SU-DHL-6 (cell line): ENCODE measurements at regions not wholly inside any gene's neighbourhood (a gene's known extent, or its start where the extent isn't known, plus 50 kb on each side); places are given as distances from the start of the nearest gene placed in this dataset.

Experiments used
- H2AFZ ChIP-seq: fragments of 200-600 bp; sonication (generic); 2 replicates; pipeline ENCODE4 v1.6.1; 2014; ENCODE audit warnings: low read depth, mild to moderate bottlenecking, moderate library complexity, mixed read lengths, antibody characterized with exemption, low read length; ENCODE audit not compliant: severe bottlenecking
- H3F3A ChIP-seq: fragments of 200-600 bp; shearing (Covaris generic); 2 replicates; pipeline ENCODE4 v1.6.0; 2016; ENCODE audit warnings: antibody characterized with exemption, mild to moderate bottlenecking; ENCODE audit not compliant: insufficient read depth
- H3K27ac ChIP-seq: fragments of 200-600 bp; sonication (generic); 2 replicates; pipeline ENCODE4 v1.5.1; 2016; ENCODE audit warnings: low read depth, mild to moderate bottlenecking, low read length, moderate library complexity, mixed read lengths
- H3K27me3 ChIP-seq: fragments of 200-600 bp; sonication (generic), shearing (Covaris generic); 2 replicates; pipeline ENCODE4 v1.6.0; 2014; ENCODE audit warnings: mild to moderate bottlenecking, low read length
- H3K36me3 ChIP-seq: fragments of 200-600 bp; sonication (generic); 2 replicates; pipeline ENCODE4 v1.6.1; 2014; ENCODE audit warnings: mild to moderate bottlenecking, low read length, mixed read lengths
- H3K4me2 ChIP-seq: fragments of 300-600, 200-600 bp; shearing (Covaris generic), sonication (generic); 2 replicates; pipeline ENCODE4 v1.6.0; 2014; ENCODE audit warnings: low read length, low read depth, mild to moderate bottlenecking; ENCODE audit not compliant: poor library complexity, severe bottlenecking
- H3K4me3 ChIP-seq: fragments of 200-600 bp; sonication (generic); 2 replicates; pipeline ENCODE4 v1.5.1; 2014; ENCODE audit warnings: antibody characterized with exemption, low read length, mild to moderate bottlenecking, mixed read lengths; ENCODE audit not compliant: insufficient read depth, poor library complexity, severe bottlenecking
- H3K79me2 ChIP-seq: fragments of 200-600 bp; sonication (generic); 2 replicates; pipeline ENCODE4 v1.6.1; 2014; ENCODE audit warnings: mild to moderate bottlenecking, low read length, moderate library complexity; ENCODE audit not compliant: insufficient read depth
- H3K9ac ChIP-seq: fragments of 200-600 bp; sonication (generic); 2 replicates; pipeline ENCODE4 v1.7.0; 2014; ENCODE audit warnings: mild to moderate bottlenecking, low read length
- H3K9me2 ChIP-seq: fragments of 200-600 bp; sonication (generic); replicated peaks from 2 replicates; pipeline ENCODE4 v1.6.1; 2014; ENCODE audit warnings: low read length; ENCODE audit not compliant: insufficient read depth
- H3K9me3 ChIP-seq: fragments of 200-600 bp; sonication (generic); 2 replicates; pipeline ENCODE4 v1.6.1; 2014; ENCODE audit warnings: low read length, mixed read lengths; ENCODE audit not compliant: insufficient read depth
- H4K20me1 ChIP-seq: fragments of 200-600 bp; sonication (generic); 2 replicates; pipeline ENCODE4 v1.6.1; 2014; ENCODE audit warnings: low read depth, mild to moderate bottlenecking, antibody characterized with exemption, low read length, moderate library complexity, mixed read lengths
- EZH2phosphoT487 ChIP-seq: fragments of 200-600 bp; sonication (generic), shearing (Covaris generic); conservative IDR thresholded peaks from 2 replicates; pipeline ENCODE4 v1.6.1; 2018; ENCODE audit warnings: mild to moderate bottlenecking, antibody characterized with exemption, low read length, moderate library complexity, mixed read lengths
- TF ChIP-seq, protein P1 (sequence below): fragments of 200-600 bp; sonication (generic); IDR thresholded peaks from one replicate; pipeline ENCODE4 v1.5.1; 2017; ENCODE audit warnings: antibody characterized with exemption, mild to moderate bottlenecking, low read length, moderate library complexity; ENCODE audit not compliant: insufficient read depth, poor library complexity, severe bottlenecking

- H3K27ac ChIP-seq = no peak overlapping the region
Observed at GRCh38 chr15:60130398-60130797, 126.3 kb downstream of the FOXB1 start.

DNA sequence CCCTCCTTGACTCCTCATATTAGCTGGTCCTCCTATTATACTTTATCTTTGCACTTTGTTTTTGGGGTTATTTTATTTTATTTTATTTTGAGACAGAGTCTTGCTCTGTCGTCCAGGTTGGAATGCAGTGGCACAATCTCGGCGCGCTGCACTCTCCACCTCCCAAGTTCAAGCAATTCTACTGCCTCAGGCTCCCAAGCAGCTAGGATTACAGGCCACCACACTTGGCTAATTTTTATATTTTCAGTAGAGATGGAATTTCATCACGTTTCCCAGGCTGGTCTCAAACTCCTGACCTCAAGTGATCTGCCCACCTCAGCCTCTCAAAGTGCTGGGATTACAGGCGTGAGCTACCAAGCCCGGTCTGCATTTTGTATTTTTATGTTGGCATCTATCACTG, 126.7 kb downstream of the FOXB1 start:
- Histone ChIP-seq H3K4me3 (no peak overlapping the region), H3K4me2 (no peak overlapping the region), H4K20me1 (no peaks in the 10 kb centered on the region), H3K9me2 (no peaks in the 10 kb centered on the region), H2AFZ (no peak overlapping the region), H3K9ac (no peak overlapping the region), H3F3A (no peaks in the 10 kb centered on the region), H3K36me3 (no peaks in the 10 kb centered on the region), H3K9me3 (no peaks in the 10 kb centered on the region), H3K27ac (no peak overlapping the region), H3K27me3 (no peaks in the 10 kb centered on the region), H3K79me2 (no peaks in the 10 kb centered on the region)
- TF ChIP-seq, protein P1, sequence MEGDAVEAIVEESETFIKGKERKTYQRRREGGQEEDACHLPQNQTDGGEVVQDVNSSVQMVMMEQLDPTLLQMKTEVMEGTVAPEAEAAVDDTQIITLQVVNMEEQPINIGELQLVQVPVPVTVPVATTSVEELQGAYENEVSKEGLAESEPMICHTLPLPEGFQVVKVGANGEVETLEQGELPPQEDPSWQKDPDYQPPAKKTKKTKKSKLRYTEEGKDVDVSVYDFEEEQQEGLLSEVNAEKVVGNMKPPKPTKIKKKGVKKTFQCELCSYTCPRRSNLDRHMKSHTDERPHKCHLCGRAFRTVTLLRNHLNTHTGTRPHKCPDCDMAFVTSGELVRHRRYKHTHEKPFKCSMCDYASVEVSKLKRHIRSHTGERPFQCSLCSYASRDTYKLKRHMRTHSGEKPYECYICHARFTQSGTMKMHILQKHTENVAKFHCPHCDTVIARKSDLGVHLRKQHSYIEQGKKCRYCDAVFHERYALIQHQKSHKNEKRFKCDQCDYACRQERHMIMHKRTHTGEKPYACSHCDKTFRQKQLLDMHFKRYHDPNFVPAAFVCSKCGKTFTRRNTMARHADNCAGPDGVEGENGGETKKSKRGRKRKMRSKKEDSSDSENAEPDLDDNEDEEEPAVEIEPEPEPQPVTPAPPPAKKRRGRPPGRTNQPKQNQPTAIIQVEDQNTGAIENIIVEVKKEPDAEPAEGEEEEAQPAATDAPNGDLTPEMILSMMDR = no peak
- TF ChIP-seq EZH2phosphoT487 = no peak

More at GRCh38 chr15:60130398-60130797, 126.3 kb downstream of the FOXB1 start:
- Histone ChIP-seq H3K9ac (no peak overlapping the region), H3K79me2 (no peaks in the 10 kb centered on the region), H2AFZ (no peak overlapping the region), H3K36me3 (no peaks in the 10 kb centered on the region), H4K20me1 (no peaks in the 10 kb centered on the region), H3K9me3 (no peaks in the 10 kb centered on the region), H3K9me2 (no peaks in the 10 kb centered on the region), H3K4me3 (no peak overlapping the region), H3F3A (no peaks in the 10 kb centered on the region), H3K27me3 (no peaks in the 10 kb centered on the region), H3K4me2 (no peak overlapping the region)
- no peak for TF ChIP-seq EZH2phosphoT487
- TF ChIP-seq, protein P1 = no peak

DNA sequence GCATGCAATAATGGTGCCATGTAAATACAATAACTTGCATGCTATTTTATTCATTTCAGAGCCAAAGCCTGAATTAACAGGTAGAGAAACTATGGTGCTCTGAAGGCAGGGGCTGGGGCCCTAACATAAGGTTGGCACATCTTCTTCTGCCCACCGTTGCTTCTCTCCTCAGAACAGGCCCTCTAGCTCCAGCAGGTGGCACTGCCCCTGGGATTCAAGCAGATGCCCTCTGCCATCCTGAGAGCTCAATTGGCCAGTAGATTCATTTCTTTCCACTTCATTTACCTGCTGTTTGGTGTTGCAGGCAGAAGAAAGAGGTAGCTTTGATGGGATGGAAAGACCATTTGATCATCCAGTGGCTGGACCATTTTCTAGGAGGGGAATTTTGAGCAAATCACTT, 130.5 kb downstream of the FOXB1 start:
- Histone ChIP-seq H3K9me3 (no peaks in the 10 kb centered on the region), H3K4me2 (no peak overlapping the region), H3K36me3 (no peaks in the 10 kb centered on the region), H4K20me1 (no peaks in the 10 kb centered on the region), H3K4me3 (no peak overlapping the region), H2AFZ (no peak overlapping the region), H3F3A (no peaks in the 10 kb centered on the region), H3K9me2 (no peaks in the 10 kb centered on the region), H3K27ac (no peak overlapping the region), H3K27me3 (no peaks in the 10 kb centered on the region), H3K9ac (no peak overlapping the region), H3K79me2 (no peaks in the 10 kb centered on the region)
- TF ChIP-seq, protein P1 = no peak
- no peak for TF ChIP-seq EZH2phosphoT487
